Activated CD4-positive, alpha-beta T cell treated with anti-CD3 and anti-CD28 coated beads, Interleukin-2, amount 50 U/mL, for 16 hours (primary cell): ENCODE measurements at regions not wholly inside any gene's neighbourhood (a gene's known extent, or its start where the extent isn't known, plus 50 kb on each side); places are given as distances from the start of the nearest gene placed in this dataset.
"Not testable (repeated sequence)": the region's sequence is repeated elsewhere in the genome, so short reads cannot be mapped to it uniquely, and the experiment has no call there.

ENCODE experiments used
- DNase-seq: peaks from one replicate; pipeline ENCODE4 v3.0.0-alpha.2; 2020

GRCh38 chr2:129922571-129923264 is 56.7 kb upstream of the RAB6C start:
- DNase-seq: no peak

- peak; percentile 31 for DNase-seq
Observed at GRCh38 chr2:129923265-129924091, 56.0 kb upstream of the RAB6C start.

GRCh38 chr2:129924115-129924514 is 55.4 kb upstream of the RAB6C start:
- not testable (repeated sequence) for DNase-seq

- DNase-seq: no peak
Observed at GRCh38 chr2:129925381-129925780, 54.1 kb upstream of the RAB6C start.

- DNase-seq: no peak
Observed at GRCh38 chr2:129927696-129928095, 51.8 kb upstream of the RAB6C start.

- DNase-seq: no peak
Observed at GRCh38 chr2:129929321-129930290, 49.9 kb upstream of the RAB6C start.
